ENCODE measurements at regions not wholly inside any gene's neighbourhood (a gene's known extent, or its start where the extent isn't known, plus 50 kb on each side); places are given as distances from the start of the nearest gene placed in this dataset.

GRCh38 chr2:200129721-200130462 is 174.5 kb downstream of the MAIP1 start:
- TF ChIP-seq, protein P1, sequence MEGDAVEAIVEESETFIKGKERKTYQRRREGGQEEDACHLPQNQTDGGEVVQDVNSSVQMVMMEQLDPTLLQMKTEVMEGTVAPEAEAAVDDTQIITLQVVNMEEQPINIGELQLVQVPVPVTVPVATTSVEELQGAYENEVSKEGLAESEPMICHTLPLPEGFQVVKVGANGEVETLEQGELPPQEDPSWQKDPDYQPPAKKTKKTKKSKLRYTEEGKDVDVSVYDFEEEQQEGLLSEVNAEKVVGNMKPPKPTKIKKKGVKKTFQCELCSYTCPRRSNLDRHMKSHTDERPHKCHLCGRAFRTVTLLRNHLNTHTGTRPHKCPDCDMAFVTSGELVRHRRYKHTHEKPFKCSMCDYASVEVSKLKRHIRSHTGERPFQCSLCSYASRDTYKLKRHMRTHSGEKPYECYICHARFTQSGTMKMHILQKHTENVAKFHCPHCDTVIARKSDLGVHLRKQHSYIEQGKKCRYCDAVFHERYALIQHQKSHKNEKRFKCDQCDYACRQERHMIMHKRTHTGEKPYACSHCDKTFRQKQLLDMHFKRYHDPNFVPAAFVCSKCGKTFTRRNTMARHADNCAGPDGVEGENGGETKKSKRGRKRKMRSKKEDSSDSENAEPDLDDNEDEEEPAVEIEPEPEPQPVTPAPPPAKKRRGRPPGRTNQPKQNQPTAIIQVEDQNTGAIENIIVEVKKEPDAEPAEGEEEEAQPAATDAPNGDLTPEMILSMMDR (IDR thresholded peaks at IDR 0.05), result no peak
- no peak for TF ChIP-seq EZH2 (IDR thresholded peaks at IDR 0.05; ENCODE audit: borderline replicate concordance, insufficient read depth, low read depth, low read length, poor library complexity, severe bottlenecking)

Data from B cell (primary cell).